Muscle layer of colon (tissue), 2 donors: ENCODE measurements at regions not wholly inside any gene's neighbourhood (a gene's known extent, or its start where the extent isn't known, plus 50 kb on each side); places are given as distances from the start of the nearest gene placed in this dataset.

Experiments used
- H3K27ac ChIP-seq: one replicate; pipeline ENCODE4 v1.7.0; 2013; ENCODE audit warnings: low read depth, mild to moderate bottlenecking, low read length, moderate library complexity
- H3K27me3 ChIP-seq, 2 donors: one replicate each; pipeline ENCODE4 v1.7.0; 2013; ENCODE audit warnings: low read length in 2 of 2, mild to moderate bottlenecking in 2 of 2; ENCODE audit not compliant: insufficient read depth in 2 of 2, control insufficient read depth in 1 of 2
- H3K36me3 ChIP-seq: one replicate; pipeline ENCODE4 v1.7.0; 2013; ENCODE audit warnings: mild to moderate bottlenecking, low read length; ENCODE audit not compliant: insufficient read depth
- H3K4me1 ChIP-seq: one replicate; pipeline ENCODE4 v1.7.0; 2013; ENCODE audit warnings: mild to moderate bottlenecking, low read length; ENCODE audit not compliant: insufficient read depth
- H3K4me3 ChIP-seq, 2 donors: one replicate each; pipeline ENCODE4 v1.7.0; 2013; ENCODE audit warnings: low read length in 2 of 2, low read depth in 1 of 2, mild to moderate bottlenecking in 1 of 2, moderate library complexity in 1 of 2
- H3K9ac ChIP-seq: one replicate; pipeline ENCODE4 v1.7.0; 2013; ENCODE audit warnings: low read length
- H3K9me3 ChIP-seq: one replicate; pipeline ENCODE4 v1.7.0; 2013; ENCODE audit warnings: mild to moderate bottlenecking, low read length
- donor health status: abdominal sarcoma.
- donor health status: Adenocarcinoma of cecum.

DNA sequence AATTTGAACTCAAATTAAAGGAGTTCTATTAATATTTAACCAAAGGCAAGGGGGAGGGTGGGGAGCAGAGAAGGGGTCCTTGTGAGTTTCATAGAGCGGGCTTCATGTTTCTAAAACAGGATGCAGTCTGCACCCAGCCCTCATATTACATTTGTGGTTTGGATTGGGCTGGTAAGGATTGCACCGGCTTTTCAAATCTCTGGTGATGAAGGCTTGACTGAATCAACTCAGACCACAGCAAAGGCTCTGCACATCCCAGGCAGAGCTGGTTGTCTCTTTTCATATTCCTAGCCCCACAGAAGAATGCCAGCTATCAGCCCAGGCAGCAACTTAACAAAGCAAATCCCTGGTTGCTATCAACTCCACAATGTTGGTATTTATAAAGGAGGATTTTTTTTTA, 1221.4 kb downstream of the VRK1 start:
- H3K4me1 ChIP-seq, result no peaks in the 10 kb centered on the region
- H3K9ac ChIP-seq, result no peak overlapping the region
- H3K36me3 ChIP-seq, result no peaks in the 10 kb centered on the region
- no peak overlapping the region for H3K4me3 ChIP-seq
- no peaks in the 10 kb centered on the region for H3K27me3 ChIP-seq
- no peaks in the 10 kb centered on the region for H3K9me3 ChIP-seq
- no peak overlapping the region for H3K27ac ChIP-seq

DNA sequence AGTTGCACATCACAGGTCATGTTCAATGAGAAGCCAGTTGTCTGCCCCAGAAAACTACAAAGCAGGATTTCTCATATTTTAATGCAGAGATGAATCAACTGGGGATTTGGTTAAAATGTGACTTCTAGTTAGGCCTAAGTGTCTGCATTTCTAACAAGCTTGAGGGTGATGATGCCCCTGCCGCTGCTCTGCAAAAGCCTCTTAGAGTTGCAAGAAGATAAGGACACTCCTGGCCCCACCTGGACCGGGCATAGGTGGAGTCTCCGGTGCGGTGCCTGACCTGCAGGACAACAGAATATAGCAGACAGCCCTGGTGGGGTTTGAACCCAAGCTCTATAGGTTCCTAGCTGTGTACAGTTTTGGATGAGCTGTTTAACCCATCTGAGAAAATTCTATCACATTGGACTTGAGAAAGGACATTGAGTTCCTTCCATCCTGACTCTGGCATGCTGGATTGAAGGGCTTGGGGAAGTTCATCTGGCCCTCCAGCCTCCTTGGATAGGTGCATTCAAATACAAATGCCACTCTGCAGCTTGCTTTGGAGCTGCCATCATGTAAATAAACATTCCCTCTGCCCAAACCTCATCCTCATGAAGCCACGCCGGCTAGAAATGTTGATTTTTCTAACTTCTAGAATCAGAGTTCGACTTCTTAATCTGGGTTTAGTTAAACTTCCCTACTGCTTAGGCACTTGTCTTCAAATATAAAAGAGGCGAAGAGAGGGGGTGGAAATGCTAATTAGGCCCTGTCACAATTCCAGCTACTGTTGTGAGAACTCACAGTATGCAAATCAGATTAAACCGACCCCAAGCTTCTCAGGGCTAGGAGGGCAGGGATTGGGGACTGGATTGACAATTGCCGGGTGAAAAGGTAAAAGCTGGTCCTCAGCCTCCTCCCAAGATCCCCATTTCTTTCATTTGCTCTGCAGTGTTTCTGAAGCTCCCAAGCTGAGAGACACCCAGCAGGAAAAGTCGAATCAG, 1225.6 kb downstream of the VRK1 start:
- no peaks in the 10 kb centered on the region for H3K27me3 ChIP-seq
- no peaks in the 10 kb centered on the region for H3K4me1 ChIP-seq
- no peaks in the 10 kb centered on the region for H3K36me3 ChIP-seq
- H3K9me3 ChIP-seq, result no peaks in the 10 kb centered on the region
- no peak overlapping the region for H3K4me3 ChIP-seq
- H3K9ac ChIP-seq, result no peak overlapping the region
- no peak overlapping the region for H3K27ac ChIP-seq

DNA sequence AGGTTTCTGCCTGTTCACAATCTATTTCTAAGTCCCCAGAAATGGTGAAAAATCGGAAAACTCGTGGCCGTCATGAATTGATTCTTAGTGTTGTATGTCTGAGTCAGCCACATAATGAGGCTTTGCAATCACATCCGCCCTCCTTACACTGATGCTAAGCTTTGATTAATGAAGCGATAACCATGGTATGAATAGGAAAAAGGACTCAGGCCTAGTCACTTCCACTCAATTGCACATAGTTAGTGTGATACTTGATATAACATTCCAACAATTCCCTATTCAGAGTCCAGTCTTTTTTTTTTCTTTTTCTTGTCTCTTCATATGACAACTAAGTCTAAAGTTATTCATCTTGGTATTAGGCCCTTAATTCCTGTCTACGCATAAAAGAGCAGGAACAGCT, 1231.0 kb downstream of the VRK1 start:
- Histone ChIP-seq H3K27ac (no peak overlapping the region), H3K36me3 (no peaks in the 10 kb centered on the region), H3K9ac (no peak overlapping the region), H3K4me3 (no peak overlapping the region), H3K4me1 (no peaks in the 10 kb centered on the region), H3K9me3 (no peaks in the 10 kb centered on the region), H3K27me3 (no peaks in the 10 kb centered on the region)

DNA sequence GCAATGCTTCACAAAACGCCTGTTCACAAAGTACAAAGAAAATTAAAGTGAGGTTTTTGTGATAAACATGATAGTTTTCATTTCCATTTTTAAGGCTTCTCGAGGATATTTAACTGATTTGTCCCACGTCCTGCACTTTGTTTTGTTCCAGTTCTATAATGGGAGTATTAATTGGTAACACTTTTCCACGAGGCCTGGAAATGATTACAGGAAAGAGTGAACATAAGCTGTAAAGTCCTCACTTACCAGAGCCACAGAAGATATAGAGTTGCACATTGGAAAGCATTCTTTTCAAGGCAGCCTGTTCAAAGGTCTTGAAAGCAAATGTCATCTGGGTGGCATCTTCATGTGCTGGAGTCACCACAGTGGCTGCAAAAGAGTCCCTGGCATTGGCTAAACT, 1236.6 kb downstream of the BCL11B start:
- Histone ChIP-seq H3K4me1 (no peaks in the 10 kb centered on the region), H3K36me3 (no peaks in the 10 kb centered on the region), H3K27me3 (no peaks in the 10 kb centered on the region), H3K27ac (no peak overlapping the region), H3K9me3 (no peaks in the 10 kb centered on the region), H3K9ac (no peak overlapping the region), H3K4me3 (no peak overlapping the region)

DNA sequence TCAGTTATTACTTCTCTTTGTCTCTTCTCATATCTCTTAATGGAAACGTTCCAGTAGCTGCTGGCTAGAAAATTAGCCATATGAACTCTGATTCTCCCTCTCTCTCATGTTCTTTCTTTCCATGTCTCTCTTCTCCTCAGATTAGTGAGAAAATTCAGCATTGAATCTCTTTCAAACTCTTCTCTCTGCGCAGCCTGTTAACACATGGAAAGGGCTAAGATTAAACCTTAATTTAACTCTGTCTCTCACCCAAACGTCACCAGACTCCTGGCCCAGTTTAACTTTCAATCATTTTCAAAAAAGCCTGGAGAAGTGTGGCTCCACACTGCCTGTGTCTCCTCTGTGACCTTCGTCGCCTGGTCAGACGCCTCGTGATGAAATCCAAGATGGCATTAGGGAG, 1234.2 kb downstream of the BCL11B start:
- Histone ChIP-seq H3K4me3 (no peak overlapping the region), H3K27me3 (no peaks in the 10 kb centered on the region), H3K4me1 (no peaks in the 10 kb centered on the region), H3K9ac (no peak overlapping the region), H3K36me3 (no peaks in the 10 kb centered on the region), H3K9me3 (no peaks in the 10 kb centered on the region), H3K27ac (no peak overlapping the region)

DNA sequence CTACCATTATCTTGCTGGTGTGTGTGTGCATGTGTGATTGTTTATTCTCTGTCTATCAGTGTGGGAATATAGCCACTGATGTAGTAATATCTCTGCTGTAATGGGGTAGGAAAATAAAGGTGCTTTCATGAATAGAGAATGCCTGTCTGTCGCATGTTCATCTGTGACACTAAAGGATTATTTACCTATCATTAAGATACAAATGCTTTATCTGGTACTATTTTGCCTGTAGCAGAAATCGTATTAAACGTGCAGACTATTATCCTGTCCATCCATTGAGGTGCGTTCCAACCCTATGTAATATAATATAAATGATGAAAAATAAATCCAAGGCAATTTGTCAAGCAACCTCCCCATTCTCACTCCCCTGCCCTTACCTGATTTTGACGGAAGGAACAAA, 1215.1 kb downstream of the BCL11B start:
- Histone ChIP-seq H3K9ac (no peak overlapping the region), H3K36me3 (no peaks in the 10 kb centered on the region), H3K4me3 (no peak overlapping the region), H3K9me3 (no peaks in the 10 kb centered on the region), H3K27ac (no peak overlapping the region), H3K4me1 (no peaks in the 10 kb centered on the region), H3K27me3 (no peaks in the 10 kb centered on the region)

DNA sequence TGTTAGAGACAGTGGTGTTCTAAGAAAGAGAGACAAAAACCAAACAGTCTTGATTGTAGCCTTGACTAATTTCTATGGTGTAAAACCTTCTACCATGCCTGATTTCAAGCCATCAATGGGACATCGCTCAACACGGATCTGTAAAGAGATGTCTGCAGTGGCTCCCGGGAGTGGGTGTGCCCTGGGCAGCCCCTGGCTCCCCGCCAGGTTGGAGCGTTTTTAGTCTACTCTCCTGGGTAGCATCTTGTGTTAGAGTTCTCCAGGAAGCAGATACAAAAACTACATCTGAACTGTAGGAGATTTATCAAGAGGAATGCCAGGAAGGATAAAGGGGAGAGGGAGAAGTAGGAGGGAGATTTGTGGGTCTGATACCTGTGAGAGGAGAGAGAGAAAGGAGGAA, 1212.9 kb downstream of the BCL11B start:
- H3K4me1 ChIP-seq, result no peaks in the 10 kb centered on the region
- H3K4me3 ChIP-seq, result no peak overlapping the region
- H3K27ac ChIP-seq, result no peak overlapping the region
- H3K9me3 ChIP-seq, result no peaks in the 10 kb centered on the region
- no peaks in the 10 kb centered on the region for H3K36me3 ChIP-seq
- no peaks in the 10 kb centered on the region for H3K27me3 ChIP-seq
- no peak overlapping the region for H3K9ac ChIP-seq

DNA sequence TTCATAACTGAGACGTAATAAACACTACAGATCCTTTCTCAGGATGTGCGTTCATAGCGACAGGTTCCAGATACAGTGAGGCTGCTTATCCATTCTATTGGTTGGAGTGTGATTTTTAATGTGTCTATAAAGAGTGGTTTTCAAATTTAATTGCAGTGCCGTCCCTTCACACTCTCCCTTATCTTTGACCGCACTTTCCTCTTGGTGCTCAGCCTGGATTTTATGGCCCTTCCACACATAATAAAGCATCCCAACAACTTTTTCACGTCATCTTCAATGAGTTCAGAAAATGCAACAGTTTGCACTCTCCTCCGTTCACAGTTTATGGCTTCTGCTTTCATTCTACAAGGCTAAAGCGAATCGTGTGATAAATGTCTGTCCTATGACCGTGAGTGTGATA, 1209.9 kb downstream of the BCL11B start:
- no peak overlapping the region for H3K27ac ChIP-seq
- no peaks in the 10 kb centered on the region for H3K9me3 ChIP-seq
- H3K36me3 ChIP-seq, result no peaks in the 10 kb centered on the region
- H3K4me1 ChIP-seq, result no peaks in the 10 kb centered on the region
- H3K9ac ChIP-seq, result no peak overlapping the region
- H3K4me3 ChIP-seq, result no peak overlapping the region
- H3K27me3 ChIP-seq, result no peaks in the 10 kb centered on the region

DNA sequence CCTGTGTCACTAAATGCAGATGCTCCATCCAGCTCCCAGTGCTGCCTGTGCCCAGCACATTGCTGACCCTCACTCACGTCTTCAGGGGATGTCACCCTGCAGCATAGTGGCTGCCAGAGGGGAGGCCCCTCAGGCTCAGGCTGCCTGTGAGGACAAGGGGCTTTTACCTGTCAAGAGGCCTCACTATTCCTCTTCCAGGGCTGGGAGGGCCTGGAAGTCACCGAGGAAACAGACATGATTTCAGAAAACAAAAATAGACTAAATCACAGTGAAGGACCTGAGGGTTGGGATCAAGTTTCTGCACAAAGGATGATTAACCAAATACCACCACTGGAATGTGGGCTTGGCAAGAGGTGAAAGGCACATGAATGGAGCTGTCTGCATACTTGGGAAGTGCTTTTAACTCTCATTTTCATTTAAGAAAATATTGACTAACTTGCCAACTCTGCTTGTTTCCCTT, 1202.3 kb downstream of the BCL11B start:
- Histone ChIP-seq H3K36me3 (no peaks in the 10 kb centered on the region), H3K4me1 (no peaks in the 10 kb centered on the region), H3K4me3 (no peak overlapping the region), H3K27me3 (no peaks in the 10 kb centered on the region), H3K9me3 (no peaks in the 10 kb centered on the region), H3K9ac (no peak overlapping the region), H3K27ac (no peak overlapping the region)

DNA sequence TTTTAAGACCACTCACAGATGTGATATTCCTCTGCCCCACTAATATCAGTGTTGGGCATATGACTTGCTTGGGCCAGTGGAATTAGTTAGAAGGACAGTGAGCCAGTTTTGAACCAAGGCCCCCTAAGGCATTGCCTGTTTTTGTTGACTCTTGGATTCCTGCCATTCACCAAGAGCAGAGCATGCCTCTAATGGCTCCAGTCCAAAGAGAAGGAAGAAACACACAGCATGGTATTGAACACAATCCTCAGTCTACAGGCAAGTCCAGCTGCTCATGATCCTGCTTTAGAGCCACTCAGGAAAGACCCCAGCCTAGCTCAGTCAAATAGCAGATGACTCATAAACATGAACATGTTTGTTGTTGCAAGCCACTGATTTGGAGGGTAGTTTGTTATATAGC, 1201.5 kb downstream of the BCL11B start:
- Histone ChIP-seq H3K4me1 (no peaks in the 10 kb centered on the region), H3K27ac (no peak overlapping the region), H3K27me3 (no peaks in the 10 kb centered on the region), H3K9ac (no peak overlapping the region), H3K4me3 (no peak overlapping the region), H3K36me3 (no peaks in the 10 kb centered on the region), H3K9me3 (no peaks in the 10 kb centered on the region)

DNA sequence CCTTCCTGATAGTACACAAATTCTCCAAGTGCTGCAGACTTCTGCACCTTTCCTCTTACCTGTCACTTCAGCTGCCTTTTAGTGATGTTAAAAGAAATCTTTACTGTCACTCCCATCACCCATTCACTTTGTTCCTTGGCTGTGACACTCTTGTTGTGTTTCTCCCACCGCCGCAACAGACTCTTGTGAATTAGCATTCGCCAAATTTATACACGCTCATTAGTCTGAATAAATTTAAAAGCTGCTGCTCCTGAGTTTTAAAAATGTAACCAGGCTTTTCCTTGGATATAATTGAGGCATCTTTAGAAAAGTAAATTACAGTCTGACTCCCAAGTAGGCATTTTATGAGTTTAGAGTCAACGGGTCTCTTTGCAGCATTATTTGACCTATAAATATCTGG, 1197.9 kb downstream of the BCL11B start:
- Histone ChIP-seq H3K27me3 (no peaks in the 10 kb centered on the region), H3K4me3 (no peak overlapping the region), H3K27ac (no peak overlapping the region), H3K9ac (no peak overlapping the region), H3K4me1 (no peaks in the 10 kb centered on the region), H3K9me3 (no peaks in the 10 kb centered on the region), H3K36me3 (no peaks in the 10 kb centered on the region)

DNA sequence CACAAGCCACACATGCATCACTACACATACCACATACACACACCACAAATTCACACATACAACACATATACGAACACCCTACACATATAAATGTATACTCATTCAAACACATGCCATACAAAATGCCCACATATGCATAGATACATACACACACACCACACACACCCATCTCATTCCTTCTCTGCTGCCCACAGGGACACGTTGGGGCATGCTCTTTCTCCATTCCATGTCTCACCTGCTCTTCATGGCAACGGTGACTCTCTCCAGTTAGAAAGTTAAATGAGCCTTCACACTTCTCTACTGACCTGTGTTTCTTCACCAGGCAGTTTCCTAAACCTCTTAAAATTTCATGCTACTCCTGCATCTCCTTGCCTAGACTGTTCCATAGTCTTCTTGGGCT, 1194.8 kb downstream of the BCL11B start:
- H3K4me1 ChIP-seq, result no peaks in the 10 kb centered on the region
- no peak overlapping the region for H3K4me3 ChIP-seq
- no peak overlapping the region for H3K9ac ChIP-seq
- no peak overlapping the region for H3K27ac ChIP-seq
- no peaks in the 10 kb centered on the region for H3K27me3 ChIP-seq
- H3K9me3 ChIP-seq, result no peaks in the 10 kb centered on the region
- H3K36me3 ChIP-seq, result no peaks in the 10 kb centered on the region
